A673 (cell line): ENCODE measurements at regions not wholly inside any gene's neighbourhood (a gene's known extent, or its start where the extent isn't known, plus 50 kb on each side); places are given as distances from the start of the nearest gene placed in this dataset.

Experiments used
- BruUV-seq: library from RNA; stranded (reverse); fragments of 400-500 nt; replicated peaks from 2 replicates; lab custom pipeline; 2021; lab: Mats Ljungman, UMichigan
- CTCF ChIA-PET: fragments of 300-600 bp; sonication (Branson Sonifier 250); formaldehyde crosslinking; loops from one replicate; lab custom pipeline; 2022; ENCODE audit warnings: antibody characterized with exemption; lab: Charles Lee
- POLR2A ChIA-PET: fragments of 300-600 bp; sonication (Branson Sonifier 250); formaldehyde crosslinking; loops from one replicate; lab custom pipeline; 2022; ENCODE audit warnings: antibody characterized with exemption; ENCODE audit not compliant: low non-redundant PET; lab: Charles Lee
- DNase-seq: peaks from one replicate; pipeline ENCODE4 v3.0.0-alpha.2; 2015; ENCODE audit warnings: low spot score
- H3K27ac ChIP-seq: fragments of 200-600 bp; sonication (generic); 2 replicates; pipeline ENCODE4 v1.5.1; 2016; ENCODE audit warnings: mixed run types, low read depth, mild to moderate bottlenecking, mixed read lengths, antibody characterized with exemption, low read length; ENCODE audit not compliant: poor library complexity, severe bottlenecking
- H3K27me3 ChIP-seq: fragments of 200-600 bp; sonication (generic); replicated peaks from 2 replicates; pipeline ENCODE4 v1.6.1; 2017; ENCODE audit warnings: mixed run types, low read depth, mild to moderate bottlenecking, mixed read lengths, antibody characterized with exemption, low read length; ENCODE audit not compliant: insufficient read depth, poor library complexity
- H3K36me3 ChIP-seq: fragments of 200-600 bp; sonication (generic); 2 replicates; pipeline ENCODE4 v1.6.1; 2016; ENCODE audit warnings: mixed run types, mild to moderate bottlenecking, mixed read lengths, antibody characterized with exemption, low read length; ENCODE audit not compliant: insufficient read depth, poor library complexity, severe bottlenecking
- H3K4me1 ChIP-seq: fragments of 200-600 bp; sonication (generic); 2 replicates; pipeline ENCODE4 v1.6.1; 2017; ENCODE audit warnings: mixed run types, mild to moderate bottlenecking, mixed read lengths, antibody characterized with exemption, low read length; ENCODE audit not compliant: insufficient read depth, poor library complexity, severe bottlenecking
- H3K4me3 ChIP-seq: fragments of 200-600 bp; sonication (generic); 2 replicates; pipeline ENCODE4 v1.5.1; 2016; ENCODE audit warnings: low read depth, mixed run types, mild to moderate bottlenecking, mixed read lengths, low read length; ENCODE audit not compliant: poor library complexity, severe bottlenecking
- H3K9me3 ChIP-seq: fragments of 200-600 bp; sonication (generic); 2 replicates; pipeline ENCODE4 v1.6.1; 2016; ENCODE audit warnings: mixed run types, low read depth, mild to moderate bottlenecking, mixed read lengths, antibody characterized with exemption, low read length; ENCODE audit not compliant: poor library complexity, severe bottlenecking
- EZH2 ChIP-seq: fragments of 200-600 bp; sonication (generic); IDR thresholded peaks from 2 replicates; pipeline ENCODE4 v1.6.1; 2017; ENCODE audit warnings: borderline replicate concordance, low read depth, mild to moderate bottlenecking, mixed read lengths, antibody characterized with exemption, low read length; ENCODE audit not compliant: poor library complexity, severe bottlenecking
- intact Hi-C: fragments of 100-400 bp; cut with micrococcal nuclease; formaldehyde crosslinking; loops from one replicate; pipeline ENCODE4 v1.10.0; 2022; ENCODE audit not compliant: unreplicated experiment
- TF ChIP-seq, protein P1 (sequence below): fragments of 300-800, 200-600 bp; sonication (generic); conservative IDR thresholded peaks from 2 replicates; pipeline ENCODE4 v1.5.1; 2017; ENCODE audit warnings: low read depth, mild to moderate bottlenecking, antibody characterized with exemption, low read length, moderate library complexity, mixed read lengths

GRCh38 chr16:51888534-51888933 lies 658.4 kb downstream of the TOX3 start:
- intact Hi-C loops: no loop called here
- ChIA-PET POLR2A (no interaction called here), CTCF (no interaction called here)
- Histone ChIP-seq H3K4me1 (peaks cover 7% of the 10 kb centered on the region), H3K27me3 (no peaks in the 10 kb centered on the region), H3K36me3 (no peaks in the 10 kb centered on the region), H3K9me3 (no peaks in the 10 kb centered on the region), H3K4me3 (no peak overlapping the region), H3K27ac (no peak overlapping the region)
- no TSS peak for BruUV-seq
- DNase-seq: no peak
- no peak for TF ChIP-seq EZH2
- TF ChIP-seq, protein P1, sequence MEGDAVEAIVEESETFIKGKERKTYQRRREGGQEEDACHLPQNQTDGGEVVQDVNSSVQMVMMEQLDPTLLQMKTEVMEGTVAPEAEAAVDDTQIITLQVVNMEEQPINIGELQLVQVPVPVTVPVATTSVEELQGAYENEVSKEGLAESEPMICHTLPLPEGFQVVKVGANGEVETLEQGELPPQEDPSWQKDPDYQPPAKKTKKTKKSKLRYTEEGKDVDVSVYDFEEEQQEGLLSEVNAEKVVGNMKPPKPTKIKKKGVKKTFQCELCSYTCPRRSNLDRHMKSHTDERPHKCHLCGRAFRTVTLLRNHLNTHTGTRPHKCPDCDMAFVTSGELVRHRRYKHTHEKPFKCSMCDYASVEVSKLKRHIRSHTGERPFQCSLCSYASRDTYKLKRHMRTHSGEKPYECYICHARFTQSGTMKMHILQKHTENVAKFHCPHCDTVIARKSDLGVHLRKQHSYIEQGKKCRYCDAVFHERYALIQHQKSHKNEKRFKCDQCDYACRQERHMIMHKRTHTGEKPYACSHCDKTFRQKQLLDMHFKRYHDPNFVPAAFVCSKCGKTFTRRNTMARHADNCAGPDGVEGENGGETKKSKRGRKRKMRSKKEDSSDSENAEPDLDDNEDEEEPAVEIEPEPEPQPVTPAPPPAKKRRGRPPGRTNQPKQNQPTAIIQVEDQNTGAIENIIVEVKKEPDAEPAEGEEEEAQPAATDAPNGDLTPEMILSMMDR: no peak

DNA sequence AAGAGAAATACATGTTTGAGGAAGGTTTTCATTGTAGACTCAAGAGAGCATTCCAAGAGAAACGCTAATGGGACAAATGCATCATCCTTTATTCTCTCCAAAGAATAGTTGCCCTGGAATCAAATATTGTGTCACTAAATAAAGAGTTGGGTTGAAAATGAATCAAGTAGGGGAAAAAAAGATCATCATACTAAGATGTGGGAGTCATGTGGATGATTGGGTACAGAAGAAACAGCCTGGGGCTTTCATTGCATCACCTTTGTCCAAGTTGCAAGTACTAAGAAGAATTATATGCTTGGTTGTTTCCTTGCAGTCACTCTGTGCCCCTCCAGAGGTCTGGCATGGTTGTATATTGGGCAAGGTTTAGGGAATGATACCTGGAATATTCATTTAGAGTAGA lies 658.9 kb downstream of the TOX3 start:
- Histone ChIP-seq H3K36me3 (no peaks in the 10 kb centered on the region), H3K27me3 (no peaks in the 10 kb centered on the region), H3K4me3 (no peak overlapping the region), H3K9me3 (no peaks in the 10 kb centered on the region), H3K27ac (no peak overlapping the region), H3K4me1 (peaks cover 7% of the 10 kb centered on the region)
- ChIA-PET CTCF (no interaction called here), POLR2A (no interaction called here)
- TF ChIP-seq, protein P1: no peak
- no peak for TF ChIP-seq EZH2
- BruUV-seq: no TSS peak
- DNase-seq: no peak
- intact Hi-C loops: no loop called here

DNA sequence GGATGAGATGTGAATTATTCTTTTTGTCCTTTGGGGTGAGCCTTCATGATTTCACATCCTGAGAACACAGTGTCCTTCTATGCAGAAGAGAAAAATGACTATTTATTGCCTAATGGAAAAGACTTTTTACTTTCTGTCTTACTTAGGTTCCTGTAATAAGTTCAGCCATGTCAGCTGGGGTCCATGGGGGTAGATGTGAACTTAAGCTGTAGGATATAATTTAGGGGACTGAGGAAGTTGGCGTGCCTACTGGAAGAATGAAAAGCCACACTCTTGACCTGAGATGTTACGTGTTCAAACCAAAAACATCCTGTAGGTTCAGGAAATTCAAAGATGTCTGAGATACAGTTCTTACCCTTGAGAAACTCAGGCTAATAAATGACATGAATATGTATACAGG lies 660.5 kb downstream of the TOX3 start:
- intact Hi-C loops: no loop called here
- CTCF ChIA-PET: no interaction called here

More for the DNA sequence above, 660.5 kb downstream of the TOX3 start:
- DNase-seq: no peak
- no peak overlapping the region for H3K27ac ChIP-seq
- H3K27me3 ChIP-seq: no peaks in the 10 kb centered on the region
- no peak overlapping the region for H3K4me3 ChIP-seq
- no peaks in the 10 kb centered on the region for H3K9me3 ChIP-seq
- peaks cover 7% of the 10 kb centered on the region for H3K4me1 ChIP-seq
- no peaks in the 10 kb centered on the region for H3K36me3 ChIP-seq
- POLR2A ChIA-PET: no interaction called here
- BruUV-seq: no TSS peak
- TF ChIP-seq, protein P1: no peak
- no peak for TF ChIP-seq EZH2
